ENCODE measurements at regions not wholly inside any gene's neighbourhood (a gene's known extent, or its start where the extent isn't known, plus 50 kb on each side); places are given as distances from the start of the nearest gene placed in this dataset.
"Not testable (repeated sequence)": the region's sequence is repeated elsewhere in the genome, so short reads cannot be mapped to it uniquely, and the experiment has no call there.

GRCh38 chr2:150817422-150817821 lies 330.0 kb upstream of the RND3 start:
- DNase-seq, result no peak

DNA sequence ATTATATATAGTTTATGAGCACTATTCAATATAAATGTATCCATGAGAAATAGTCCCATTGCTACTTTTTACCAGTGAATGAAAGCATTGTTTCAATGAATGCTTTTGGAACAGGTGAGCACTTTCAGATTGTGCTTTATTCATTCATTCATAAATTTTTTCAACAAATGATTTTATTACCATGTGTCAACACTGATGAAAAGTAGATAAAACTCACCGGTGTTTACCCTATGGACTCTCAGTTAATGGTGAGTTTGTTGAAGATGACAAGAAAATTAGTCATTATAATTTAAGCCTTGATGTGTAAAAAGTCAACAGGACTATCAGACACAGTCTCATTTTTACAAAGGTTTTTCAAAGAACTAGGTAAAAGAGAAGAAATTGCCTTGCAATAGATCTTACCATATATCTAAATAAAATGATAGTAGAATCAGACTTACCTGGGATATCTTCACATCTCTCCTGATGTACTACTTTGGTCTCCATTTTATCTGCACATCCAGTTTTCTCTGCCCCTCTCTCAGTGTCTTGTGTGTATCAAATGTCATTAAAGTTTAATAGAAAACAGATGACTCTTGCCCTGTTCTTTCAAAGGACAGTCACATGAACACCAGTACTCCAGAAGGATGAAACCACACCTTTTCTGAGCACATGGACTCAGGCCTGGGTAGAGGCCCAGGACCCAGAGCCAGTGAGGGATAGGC lies 325.3 kb upstream of the RND3 start:
- DNase-seq, result no peak

- no peak for DNase-seq
These were observed 324.6 kb upstream of the RND3 start for GRCh38 chr2:150812066-150812465.

GRCh38 chr2:150811259-150811855 lies 323.9 kb upstream of the RND3 start:
- no peak for DNase-seq

GRCh38 chr2:150809103-150809502 lies 321.6 kb upstream of the RND3 start:
- no peak for DNase-seq

GRCh38 chr2:150806336-150806735 lies 318.9 kb upstream of the RND3 start:
- DNase-seq, result no peak

GRCh38 chr2:150803689-150804398 lies 316.4 kb upstream of the RND3 start:
- no peak for DNase-seq

DNA sequence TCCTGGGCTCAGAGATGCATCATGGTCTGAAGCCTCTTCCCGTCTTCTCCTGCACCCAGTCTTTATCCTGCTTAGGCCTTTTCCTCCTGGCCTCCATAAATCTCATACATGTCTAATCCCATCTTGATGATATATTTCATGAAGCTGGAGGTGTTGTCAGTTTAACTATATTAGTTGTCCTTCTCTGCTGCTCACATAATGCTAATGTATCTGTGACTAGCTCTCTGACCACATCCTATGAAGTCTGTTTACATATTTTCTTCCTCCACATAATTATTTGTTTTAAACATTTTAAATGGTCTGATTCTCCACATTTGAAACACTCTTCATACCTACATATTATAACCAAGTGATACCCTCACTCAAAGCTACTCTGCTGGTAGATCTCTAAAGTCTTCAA lies 315.2 kb upstream of the RND3 start:
- no peak for DNase-seq

- not testable (repeated sequence) for DNase-seq
These were observed 308.8 kb upstream of the RND3 start for GRCh38 chr2:150796236-150796635.

- DNase-seq, result no peak
These were observed 305.4 kb upstream of the RND3 start for GRCh38 chr2:150792780-150793300.

- DNase-seq, result no peak
These were observed 304.1 kb upstream of the RND3 start for GRCh38 chr2:150791567-150791966.

DNA sequence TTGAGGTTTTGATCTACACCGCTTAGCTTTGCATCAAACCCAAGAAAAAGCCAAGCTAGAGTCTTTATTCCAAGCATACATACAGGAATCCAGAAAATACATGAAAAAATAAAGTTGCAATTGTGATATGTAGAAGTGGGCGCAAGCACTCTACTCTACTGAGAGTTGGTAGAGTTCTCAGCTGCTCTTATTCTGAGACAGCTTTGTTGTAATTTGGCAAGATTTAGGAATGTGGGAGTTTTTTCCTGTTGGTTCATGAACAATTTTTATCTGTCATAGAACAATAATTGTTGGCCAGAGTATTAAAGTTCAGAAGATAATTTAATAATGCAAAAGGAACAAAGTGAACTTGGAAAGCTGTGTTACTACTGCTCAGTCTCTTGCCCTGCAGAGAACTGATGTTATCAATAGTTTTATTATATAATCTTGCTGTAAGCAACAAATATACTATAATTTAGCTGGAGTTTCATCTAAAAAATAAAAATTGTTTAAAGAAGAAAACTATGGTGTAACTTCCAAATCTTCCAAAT lies 302.0 kb upstream of the RND3 start:
- no peak for DNase-seq

GRCh38 chr2:150788426-150789140 lies 301.1 kb upstream of the RND3 start:
- DNase-seq, result no peak

- no peak for DNase-seq
These were observed 300.1 kb upstream of the RND3 start for GRCh38 chr2:150787353-150788093.

GRCh38 chr2:150784389-150784788 lies 296.9 kb upstream of the RND3 start:
- no peak for DNase-seq

GRCh38 chr2:150783896-150784295 lies 296.4 kb upstream of the RND3 start:
- no peak for DNase-seq

GRCh38 chr2:150783015-150783414 lies 295.5 kb upstream of the RND3 start:
- DNase-seq, result no peak

DNA sequence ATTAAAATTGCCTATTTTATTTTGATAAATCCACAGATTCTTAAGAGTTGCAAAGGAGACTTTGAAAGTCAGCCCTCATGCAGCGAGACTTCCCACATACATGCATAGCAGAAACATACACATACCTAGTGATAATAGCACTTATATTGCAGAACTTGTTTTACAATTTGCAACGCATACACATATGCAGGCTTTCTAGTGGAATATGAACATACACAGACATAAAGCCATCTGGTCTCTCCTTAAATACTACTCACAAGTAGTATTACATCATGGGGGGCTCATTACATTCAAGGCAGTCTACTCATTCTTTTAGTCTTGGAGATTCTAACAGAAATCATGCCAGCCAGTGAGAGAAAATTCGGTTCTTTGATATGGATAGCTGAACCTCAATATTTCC lies 295.1 kb upstream of the RND3 start:
- DNase-seq, result no peak

DNA sequence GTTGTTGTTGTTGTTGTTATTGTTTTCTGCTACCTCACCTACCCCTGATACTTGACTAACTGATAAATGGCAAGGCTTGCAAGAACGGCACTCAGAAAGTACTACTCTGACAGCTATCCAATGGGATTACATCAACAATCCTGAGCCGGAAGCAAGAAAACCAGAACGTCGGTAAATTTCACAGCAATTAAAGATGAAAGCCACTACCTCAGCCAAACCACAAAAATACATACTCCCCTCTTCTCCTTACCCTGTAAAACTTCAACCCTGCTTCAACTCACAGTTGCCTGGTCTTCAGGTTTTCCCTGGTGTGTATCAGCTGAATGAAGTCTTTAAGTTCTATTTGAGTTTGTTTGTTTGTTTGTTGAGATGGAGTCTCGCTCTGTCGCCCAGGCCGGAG lies 293.7 kb upstream of the RND3 start:
- no peak for DNase-seq

DNA sequence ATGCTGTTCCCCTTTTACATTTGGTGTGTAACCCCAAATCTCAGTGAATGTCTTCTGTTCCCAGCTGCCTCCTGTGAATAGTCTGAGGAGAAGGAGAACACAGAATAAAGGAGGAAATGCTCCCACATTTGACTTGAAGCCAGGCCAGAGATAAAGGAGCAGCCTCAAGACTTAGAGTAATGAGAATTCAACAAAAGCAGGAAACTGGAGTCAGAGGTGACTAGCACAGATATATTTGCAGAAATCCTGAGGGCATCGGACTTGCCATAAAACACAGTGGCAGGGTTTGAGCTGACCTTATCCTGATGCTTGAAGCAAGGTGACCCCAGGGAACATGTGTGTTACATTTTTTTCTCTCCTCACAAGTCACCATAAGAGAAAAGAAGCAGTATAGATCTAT lies 291.4 kb upstream of the RND3 start:
- no peak for DNase-seq

DNA sequence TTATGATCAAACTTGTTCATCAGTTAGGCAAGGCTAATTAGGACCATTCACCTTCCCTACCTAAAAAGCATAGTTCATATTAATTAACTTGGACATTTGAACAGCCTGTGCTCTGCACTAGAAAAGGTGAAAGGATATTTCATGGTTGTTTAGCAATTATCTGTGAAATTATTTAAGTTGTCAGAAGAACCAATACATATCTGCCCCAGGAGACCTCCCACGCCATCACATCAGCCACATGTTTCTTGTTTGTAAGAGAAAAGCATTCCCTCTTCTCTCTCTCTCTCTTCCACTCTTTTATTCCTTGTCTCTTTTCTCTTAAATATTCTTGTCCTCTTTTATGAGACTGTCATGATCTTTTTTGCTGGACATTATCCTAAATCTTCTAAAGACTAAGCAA lies 282.0 kb upstream of the RND3 start:
- no peak for DNase-seq

DNA sequence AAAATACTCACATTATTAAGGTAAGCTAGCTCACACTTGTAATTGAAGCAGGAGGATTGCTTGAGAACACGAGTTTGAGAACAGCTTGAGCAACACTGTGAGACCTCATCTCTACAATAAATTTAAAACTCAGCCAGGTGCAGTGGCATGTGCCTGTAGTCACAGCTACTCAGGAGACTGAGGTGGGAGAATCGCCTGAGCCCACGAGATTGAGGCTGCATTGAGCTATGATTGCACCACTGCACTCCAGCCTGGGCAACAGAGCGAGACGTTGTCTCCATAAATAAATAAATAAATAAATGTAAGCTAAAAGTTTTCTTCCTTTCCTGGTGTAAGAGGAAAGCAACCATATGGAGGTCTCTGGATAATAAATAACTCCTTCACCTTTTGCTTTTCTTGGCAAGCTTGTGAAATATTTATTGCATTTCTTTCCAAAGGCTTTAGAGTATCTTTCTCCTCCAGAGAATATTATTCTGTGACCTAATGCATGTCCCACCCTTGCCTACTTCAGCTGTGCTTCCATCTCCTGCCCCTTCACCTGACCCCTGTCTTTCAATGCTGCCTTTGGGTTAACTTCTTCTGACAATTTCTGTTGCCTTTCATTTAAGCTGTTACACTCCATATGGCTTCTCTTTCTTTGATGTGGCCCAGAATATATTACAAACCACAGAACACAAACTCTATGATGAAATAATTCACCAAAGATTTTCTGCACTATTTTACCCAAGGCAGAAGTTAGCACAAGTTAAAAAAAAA lies 280.7 kb upstream of the RND3 start:
- no peak for DNase-seq

Measured in activated T-cell treated with anti-CD3 and anti-CD28 coated beads, Interleukin-2, amount 50 U/mL, for 48 hours (primary cell).